K562 (cell line): ENCODE measurements at regions not wholly inside any gene's neighbourhood (a gene's known extent, or its start where the extent isn't known, plus 50 kb on each side); places are given as distances from the start of the nearest gene placed in this dataset.
A peak's percentile ranks its signal among the peaks of the same experiment; 100 is the strongest.

ENCODE experiments used
- ARHGAP35 ChIP-seq: fragments of 450-650 bp; IDR thresholded peaks from 2 replicates; pipeline ENCODE4 v1.6.1; 2018; ENCODE audit not compliant: partially characterized antibody
- ARID2 ChIP-seq: fragments of 450-650 bp; IDR thresholded peaks from 2 replicates; pipeline ENCODE4 v1.6.1; 2017; ENCODE audit warnings: antibody characterized with exemption, mild to moderate bottlenecking
- CHAMP1 ChIP-seq: fragments of 450-650 bp; IDR thresholded peaks from 2 replicates; pipeline ENCODE4 v1.6.1; 2016; ENCODE audit warnings: mild to moderate bottlenecking
- HMG20A ChIP-seq: fragments of 450-650 bp; formaldehyde crosslinking; conservative IDR thresholded peaks from 2 replicates; pipeline ENCODE4 v1.4.0; 2020; ENCODE audit warnings: mild to moderate bottlenecking, mixed read lengths
- JUND ChIP-seq, 2 experiments: IDR thresholded peaks; 2 replicates in 1 of 2; 3 replicates in 1 of 2; pipeline ENCODE4 v1.6.1; 2011; ENCODE audit warnings: borderline replicate concordance in 2 of 2, low read depth in 2 of 2, low read length in 2 of 2, improper control_type of control experiment in 1 of 2, missing biosample characterization in 1 of 2, missing genetic modification characterization in 1 of 2, missing genetic modification reagents in 1 of 2
- NR2C1 ChIP-seq, 2 experiments: fragments of 450-650 bp; IDR thresholded peaks; 2 replicates each; pipeline ENCODE4 v1.6.1; 2017; ENCODE audit warnings: mild to moderate bottlenecking in 2 of 2, antibody characterized with exemption in 1 of 2, inconsistent platforms in 1 of 2, missing compliant biosample characterization in 1 of 2, missing genetic modification characterization in 1 of 2
- RAD21 ChIP-seq, 2 experiments: fragments of 250-450 bp in 1 of 2; fragments of 450-650 bp in 1 of 2; sonication (Bioruptor Pico) in 1 of 2; formaldehyde crosslinking in 1 of 2; IDR thresholded peaks in 1 of 2; conservative IDR thresholded peaks in 1 of 2; 2 replicates each; pipeline versions ENCODE4 v1.4.0 to v1.8.0; 2020 to 2022; ENCODE audit warnings: mild to moderate bottlenecking in 2 of 2, moderate library complexity in 1 of 2
- SMC3 ChIP-seq: conservative IDR thresholded peaks from 2 replicates; pipeline ENCODE4 v1.6.1; 2011; ENCODE audit warnings: low read depth, low read length, improper control_type of control experiment; ENCODE audit not compliant: insufficient read depth
- TCF7 ChIP-seq: sonication (generic); IDR thresholded peaks from 2 replicates; pipeline ENCODE4 v1.6.1; 2016; ENCODE audit warnings: antibody characterized with exemption, borderline replicate concordance
- ZFX ChIP-seq: sonication (generic); formaldehyde crosslinking; IDR thresholded peaks from 2 replicates; pipeline ENCODE4 v1.8.0; 2022; ENCODE audit warnings: mild to moderate bottlenecking, missing genetic modification reagents, moderate library complexity
- ZNF121 ChIP-seq: sonication (generic); formaldehyde crosslinking; conservative IDR thresholded peaks from 2 replicates; pipeline ENCODE4 v1.8.0; 2022; ENCODE audit warnings: missing genetic modification reagents
- TF ChIP-seq, protein P1 (sequence below), 2 experiments: IDR thresholded peaks in 1 of 2; conservative IDR thresholded peaks in 1 of 2; 2 replicates each; pipeline ENCODE4 v1.6.1; 2016; ENCODE audit warnings: low read depth in 2 of 2, mild to moderate bottlenecking in 1 of 2, missing compliant biosample characterization in 1 of 2, missing genetic modification characterization in 1 of 2, moderate library complexity in 1 of 2

DNA sequence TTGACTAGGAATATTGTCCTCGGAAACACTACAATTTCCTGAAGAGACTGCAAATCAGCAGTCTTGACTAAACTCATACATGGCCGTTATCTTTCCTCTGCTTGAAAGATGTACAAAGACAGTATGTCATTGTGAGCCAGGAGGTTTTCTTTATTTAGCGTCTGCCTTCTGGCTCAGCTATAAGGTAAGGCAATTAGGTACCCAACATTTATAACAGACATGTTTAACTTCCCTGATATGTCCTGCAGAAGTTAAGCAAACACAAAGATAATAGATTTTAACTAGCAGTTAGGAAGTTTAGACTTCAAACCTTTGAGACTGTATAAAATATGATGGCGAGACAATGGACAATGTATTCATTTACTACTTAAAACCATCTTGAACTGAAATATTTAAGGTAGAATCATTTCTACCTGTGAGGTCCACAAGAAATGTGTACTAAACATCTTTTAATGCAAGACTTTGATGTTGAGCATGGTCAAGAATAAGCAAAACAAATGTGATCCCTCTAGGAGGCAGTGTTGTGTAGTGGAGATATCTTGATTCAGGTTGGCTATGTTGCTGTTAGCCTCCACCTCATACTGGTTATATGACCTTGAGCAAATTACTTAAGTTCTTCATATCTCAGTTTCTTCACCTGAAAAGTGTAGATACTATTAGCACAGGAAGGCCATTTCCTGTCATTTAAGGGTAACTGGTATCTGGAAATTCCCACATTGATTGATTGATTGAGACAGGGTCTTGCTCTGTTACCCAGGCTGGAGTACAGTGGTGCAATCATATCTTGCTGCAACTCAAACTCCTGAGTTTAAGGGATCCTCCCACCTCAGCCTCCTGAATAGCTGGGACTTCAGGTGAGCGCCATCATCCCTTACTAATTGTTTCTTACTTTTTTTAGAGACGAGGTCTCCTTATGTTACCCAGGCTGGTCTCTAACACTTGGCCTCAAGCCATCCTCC is 96.3 kb upstream of the EEA1 start (continued):
- no peak for TF ChIP-seq NR2C1 (IDR thresholded peaks at IDR 0.05)
- TF ChIP-seq NR2C1 (tag; IDR thresholded peaks at IDR 0.05): no peak
- no peak for TF ChIP-seq JUND (IDR thresholded peaks at IDR 0.05; ENCODE audit: borderline replicate concordance, low read depth, low read length)
- TF ChIP-seq JUND (tag; IDR thresholded peaks at IDR 0.05; ENCODE audit: borderline replicate concordance, low read depth, low read length): peak; percentile 19; the same call in 1 of the 3 replicates
- TF ChIP-seq CHAMP1: 0 out of 2 replicates have a peak, but pooled peaks have one; percentile 30
- no peak for TF ChIP-seq HMG20A
- peak; percentile 78 to 93 for TF ChIP-seq RAD21 (CRISPR knock-in tag; conservative IDR thresholded peaks at IDR 0.05 in 1 of 2, IDR thresholded peaks at IDR 0.05 in 1 of 2)
- TF ChIP-seq TCF7: 0 out of 2 replicates have a peak, but pooled peaks have one; percentile 59
- TF ChIP-seq SMC3: 0 out of 2 replicates have a peak, but pooled peaks have one; percentile 49
- TF ChIP-seq, protein P1, sequence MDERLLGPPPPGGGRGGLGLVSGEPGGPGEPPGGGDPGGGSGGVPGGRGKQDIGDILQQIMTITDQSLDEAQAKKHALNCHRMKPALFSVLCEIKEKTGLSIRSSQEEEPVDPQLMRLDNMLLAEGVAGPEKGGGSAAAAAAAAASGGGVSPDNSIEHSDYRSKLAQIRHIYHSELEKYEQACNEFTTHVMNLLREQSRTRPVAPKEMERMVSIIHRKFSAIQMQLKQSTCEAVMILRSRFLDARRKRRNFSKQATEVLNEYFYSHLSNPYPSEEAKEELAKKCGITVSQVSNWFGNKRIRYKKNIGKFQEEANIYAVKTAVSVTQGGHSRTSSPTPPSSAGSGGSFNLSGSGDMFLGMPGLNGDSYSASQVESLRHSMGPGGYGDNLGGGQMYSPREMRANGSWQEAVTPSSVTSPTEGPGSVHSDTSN (CRISPR knock-in tag; IDR thresholded peaks at IDR 0.05; ENCODE audit: low read depth): no peak
- TF ChIP-seq, protein P1 (tag; conservative IDR thresholded peaks at IDR 0.05; ENCODE audit: low read depth): peak; percentile 47
- no peak for TF ChIP-seq ZNF121 (CRISPR knock-in tag)
- no peak for TF ChIP-seq ARHGAP35
- peak; percentile 76; the same call in 1 of the 2 replicates for TF ChIP-seq ARID2
- TF ChIP-seq ZFX: no peak
